ENCODE measurements at regions not wholly inside any gene's neighbourhood (a gene's known extent, or its start where the extent isn't known, plus 50 kb on each side); places are given as distances from the start of the nearest gene placed in this dataset.

DNA sequence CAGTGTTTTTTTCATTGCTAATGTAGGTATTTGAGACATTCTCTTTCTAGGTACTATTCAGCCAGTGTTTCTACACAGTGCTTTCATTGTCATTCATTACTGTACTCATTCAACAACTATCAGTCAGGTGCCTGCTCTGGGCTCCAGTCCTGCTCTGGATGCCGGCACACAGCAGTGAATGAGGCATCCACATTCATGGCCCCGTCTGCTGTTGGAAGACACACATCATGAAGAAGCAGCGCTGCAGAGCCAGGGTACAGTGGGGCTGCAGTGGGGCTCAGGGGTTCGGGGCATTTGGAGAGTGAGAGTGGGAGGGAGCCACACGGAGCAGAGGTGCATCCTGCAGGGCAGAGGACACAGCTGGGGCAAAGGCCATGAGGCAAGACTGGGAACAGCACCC lies 737.2 kb upstream of the RAB6C start:
- in situ Hi-C loops (cut with MboI; ENCODE audit: low sequenced_read_pairs), result no loop called here

GRCh38 chr2:129247751-129248150 lies 731.7 kb upstream of the RAB6C start:
- in situ Hi-C loops (cut with MboI; ENCODE audit: low sequenced_read_pairs), result no loop called here

DNA sequence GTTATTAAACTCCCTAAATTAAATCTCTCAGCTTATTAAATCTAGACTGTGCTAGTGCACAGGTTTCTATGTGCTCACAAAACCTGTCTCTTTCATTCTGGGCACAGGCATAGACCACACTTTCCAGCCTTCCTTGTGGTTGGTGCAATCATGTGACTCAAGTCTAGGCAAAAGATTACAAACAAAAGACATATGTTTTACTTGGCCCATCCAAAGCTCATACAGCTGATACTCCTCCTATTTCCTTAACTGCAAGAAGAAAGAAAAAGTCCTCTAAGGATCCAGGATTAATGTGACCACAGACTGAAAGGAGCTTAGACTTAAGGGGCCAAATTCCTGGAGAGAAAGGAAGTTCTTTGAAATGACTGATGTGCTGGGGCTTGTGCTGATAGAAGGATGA lies 731.3 kb upstream of the RAB6C start:
- in situ Hi-C loops (cut with MboI; ENCODE audit: low sequenced_read_pairs), result no loop called here

DNA sequence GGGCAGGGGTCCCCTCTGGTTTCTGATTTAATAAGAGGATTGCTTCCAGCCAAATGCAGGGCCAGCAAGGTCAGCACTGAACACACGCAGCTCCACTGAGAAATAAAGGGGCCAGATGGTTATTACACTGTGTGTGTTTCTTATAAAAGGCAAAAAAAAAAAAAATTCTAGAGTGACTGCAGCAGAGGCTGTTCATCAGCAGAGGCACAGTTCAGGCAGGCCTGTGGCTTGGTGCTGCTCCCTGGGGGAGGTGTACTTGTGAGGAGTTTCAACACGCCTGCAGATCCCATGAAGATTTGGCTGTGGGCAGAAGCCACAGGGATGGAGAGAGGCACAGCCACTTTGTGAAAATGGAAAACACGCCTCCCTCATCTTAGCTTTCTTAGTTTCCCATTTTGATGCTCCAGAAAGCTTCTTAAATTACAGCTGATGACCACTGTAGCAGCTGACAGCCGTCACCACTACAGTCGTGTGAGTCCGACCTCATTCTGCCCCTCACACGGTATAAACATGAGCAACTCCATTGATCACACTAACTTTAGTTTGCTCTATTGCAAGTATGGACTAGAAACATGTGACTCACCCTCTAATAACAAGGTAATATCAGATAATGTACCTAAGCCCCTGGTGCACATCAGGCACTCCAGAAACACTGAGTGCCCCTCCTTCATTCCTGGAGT lies 726.5 kb upstream of the RAB6C start:
- in situ Hi-C loops (cut with MboI; ENCODE audit: low sequenced_read_pairs), result no loop called here

DNA sequence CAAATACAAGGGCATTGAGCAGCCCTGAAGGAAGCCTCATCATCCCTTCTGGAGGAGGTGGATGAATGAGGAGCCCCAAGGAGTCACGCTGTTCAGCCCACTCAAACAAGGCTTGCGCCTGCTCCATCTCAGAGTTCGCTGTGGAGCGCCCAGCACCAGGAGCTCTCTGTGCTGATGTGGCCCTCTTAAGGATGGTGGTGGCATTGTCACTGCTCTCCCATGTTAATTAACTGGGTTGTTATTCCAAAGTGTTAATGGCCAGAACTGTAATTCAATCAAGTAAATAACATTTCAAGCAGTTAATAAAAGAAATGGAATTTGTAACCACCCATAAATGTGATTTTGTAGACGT lies 726.0 kb upstream of the RAB6C start:
- in situ Hi-C loops (cut with MboI; ENCODE audit: low sequenced_read_pairs), result no loop called here

GRCh38 chr2:129254718-129255117 lies 724.7 kb upstream of the RAB6C start:
- in situ Hi-C loops (cut with MboI; ENCODE audit: low sequenced_read_pairs), result no loop called here

- in situ Hi-C loops (cut with MboI; ENCODE audit: low sequenced_read_pairs), result no loop called here
Observed at GRCh38 chr2:129255610-129256313, 723.7 kb upstream of the RAB6C start.

GRCh38 chr2:129256642-129257041 lies 722.8 kb upstream of the RAB6C start:
- in situ Hi-C loops (cut with MboI; ENCODE audit: low sequenced_read_pairs), result no loop called here

DNA sequence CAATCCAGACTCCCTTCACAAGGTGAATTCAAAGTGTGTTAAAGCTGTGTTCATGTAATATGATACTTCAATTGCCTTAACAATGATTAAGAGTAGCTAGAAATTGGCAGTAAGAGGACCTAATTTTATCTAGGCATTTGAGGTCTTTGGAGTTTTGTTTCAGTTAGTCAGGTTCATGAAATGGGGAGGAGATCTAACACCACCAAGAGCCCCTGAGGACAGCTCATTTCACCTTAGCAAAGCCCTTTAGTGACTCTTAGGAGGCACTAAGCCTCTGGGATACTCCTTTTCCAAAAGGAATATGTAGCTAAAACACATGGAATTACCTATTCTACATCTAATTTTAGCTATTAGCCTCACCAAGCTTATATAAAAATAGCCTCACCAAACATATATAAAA lies 716.5 kb upstream of the RAB6C start:
- in situ Hi-C loops (cut with MboI; ENCODE audit: low sequenced_read_pairs), result no loop called here

- in situ Hi-C loops (cut with MboI; ENCODE audit: low sequenced_read_pairs), result no loop called here
Observed at GRCh38 chr2:129263939-129264338, 715.5 kb upstream of the RAB6C start.

DNA sequence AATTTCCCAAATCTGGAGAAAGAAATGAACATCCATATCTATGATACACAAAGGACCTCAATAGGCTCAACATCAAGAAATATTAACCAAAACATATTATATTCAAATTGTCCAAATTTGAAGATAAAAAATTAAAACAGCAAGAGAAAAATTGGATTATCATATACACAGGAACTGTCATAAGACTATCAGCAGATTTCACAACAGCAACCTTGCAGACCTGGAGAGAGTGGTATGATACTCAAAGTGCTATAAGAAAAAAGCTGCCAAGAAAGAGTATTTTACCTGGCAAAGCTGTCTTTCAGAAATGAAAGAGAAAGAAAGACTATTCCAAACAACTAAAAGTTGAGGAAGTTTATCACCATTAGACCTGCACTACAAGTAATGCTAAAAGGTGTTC lies 711.9 kb upstream of the RAB6C start:
- in situ Hi-C loops (cut with MboI; ENCODE audit: low sequenced_read_pairs), result no loop called here

- in situ Hi-C loops (cut with MboI; ENCODE audit: low sequenced_read_pairs), result no loop called here
Observed at GRCh38 chr2:129273266-129274037, 706.0 kb upstream of the RAB6C start.

GRCh38 chr2:129274038-129274415 lies 705.4 kb upstream of the RAB6C start:
- in situ Hi-C loops (cut with MboI; ENCODE audit: low sequenced_read_pairs), result no loop called here

DNA sequence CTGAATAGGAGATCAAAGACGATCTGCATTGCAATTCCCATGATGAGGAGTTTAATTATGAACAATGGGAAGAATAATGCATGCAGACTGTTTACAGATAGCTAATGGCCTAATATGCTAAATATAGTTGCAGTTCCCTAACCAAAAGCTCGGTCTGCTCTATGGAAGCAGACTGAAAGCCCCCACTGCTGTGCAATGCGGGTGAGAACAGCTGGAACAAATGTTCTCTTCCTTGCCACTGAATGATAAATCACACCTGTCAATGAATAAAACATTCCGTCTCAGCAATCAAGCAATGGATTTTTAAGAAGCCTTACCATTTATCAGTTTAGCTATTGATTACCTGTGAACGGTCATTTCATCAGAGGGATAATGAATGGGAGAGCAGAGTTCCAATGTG lies 704.5 kb upstream of the RAB6C start:
- in situ Hi-C loops (cut with MboI; ENCODE audit: low sequenced_read_pairs), result no loop called here

- in situ Hi-C loops (cut with MboI; ENCODE audit: low sequenced_read_pairs), result no loop called here
Observed at GRCh38 chr2:129275706-129276105, 703.8 kb upstream of the RAB6C start.

DNA sequence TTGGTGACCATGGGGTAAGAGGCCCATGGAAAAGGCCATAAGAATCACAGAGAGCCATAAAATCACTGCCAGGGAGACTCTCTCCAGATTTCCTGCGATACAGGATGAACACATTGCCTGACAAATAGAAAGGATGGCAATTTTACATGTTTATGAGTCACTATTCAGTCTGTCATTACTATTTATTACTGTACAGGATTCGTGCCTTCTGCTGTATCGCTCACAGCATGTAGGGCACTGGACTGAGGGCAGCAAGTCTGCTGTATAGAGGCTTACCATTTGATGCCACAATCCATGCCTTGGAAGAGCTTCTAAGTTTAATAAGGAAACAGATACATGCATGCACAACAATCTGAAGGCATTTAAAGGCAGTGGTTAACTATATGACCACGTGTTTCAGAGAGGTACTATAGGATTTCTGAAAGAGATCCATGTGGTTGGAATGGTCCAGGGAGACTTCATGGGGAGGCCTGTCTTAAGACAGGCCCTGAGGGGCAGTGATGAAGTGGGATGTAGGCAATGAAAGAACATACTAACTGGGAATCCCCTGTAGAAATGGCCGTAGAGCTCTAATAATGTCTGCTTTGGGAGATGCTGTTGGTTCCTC lies 702.4 kb upstream of the RAB6C start:
- in situ Hi-C loops (cut with MboI; ENCODE audit: low sequenced_read_pairs), result no loop called here

DNA sequence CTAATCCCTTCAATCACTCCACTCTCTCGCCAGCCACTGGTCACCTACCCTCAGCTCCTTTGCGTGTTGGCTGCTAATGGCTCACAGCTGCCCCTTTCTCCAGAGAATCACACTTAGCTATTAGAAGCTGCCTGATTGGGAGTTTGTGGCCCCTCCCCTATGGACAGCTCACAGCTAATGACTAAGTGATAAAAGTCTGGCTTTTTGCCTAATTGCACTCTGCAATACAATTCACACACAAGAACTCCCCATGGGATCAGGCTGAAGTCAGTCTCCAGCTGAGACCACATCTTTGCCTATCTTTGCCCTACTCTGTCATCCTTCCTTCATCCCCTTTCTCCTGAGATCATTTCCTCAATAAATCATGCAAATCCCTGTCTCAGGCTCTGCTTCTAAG lies 701.9 kb upstream of the RAB6C start:
- in situ Hi-C loops (cut with MboI; ENCODE audit: low sequenced_read_pairs), result no loop called here

DNA sequence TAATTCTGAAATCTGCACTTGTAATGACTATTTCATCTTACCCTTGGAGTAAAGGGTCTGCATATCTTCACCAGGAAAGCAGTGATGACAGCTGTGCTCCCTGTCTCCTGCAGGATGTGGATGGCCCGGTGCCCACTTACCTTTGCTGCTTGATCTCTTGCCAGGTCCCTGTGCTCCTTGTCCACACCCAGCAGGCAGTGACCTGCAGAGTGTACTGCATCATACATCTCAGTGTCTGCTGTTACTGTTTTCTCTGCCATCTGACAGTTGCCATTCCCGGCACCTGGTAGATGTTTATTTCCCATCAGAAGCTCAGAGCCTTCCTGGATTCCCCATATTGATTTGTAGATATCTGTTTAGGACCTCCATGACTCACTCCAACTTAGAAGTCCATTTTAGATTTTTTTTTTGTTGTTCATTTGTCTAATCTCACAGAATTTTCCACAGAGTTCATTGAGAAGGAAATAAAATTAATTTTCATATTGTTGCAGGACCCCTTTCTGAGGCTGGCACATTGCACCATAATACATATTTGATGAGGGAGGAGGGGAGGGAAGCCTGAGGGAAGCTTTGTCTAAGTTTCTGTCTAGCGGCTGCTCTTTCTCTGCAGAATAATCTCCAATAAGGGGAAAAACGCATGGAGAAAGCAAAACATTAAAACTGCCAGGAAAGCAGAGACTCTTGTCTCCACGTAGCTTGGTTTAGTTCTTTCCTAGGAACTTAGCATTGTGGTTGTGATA lies 697.5 kb upstream of the RAB6C start:
- in situ Hi-C loops (cut with MboI; ENCODE audit: low sequenced_read_pairs), result no loop called here

DNA sequence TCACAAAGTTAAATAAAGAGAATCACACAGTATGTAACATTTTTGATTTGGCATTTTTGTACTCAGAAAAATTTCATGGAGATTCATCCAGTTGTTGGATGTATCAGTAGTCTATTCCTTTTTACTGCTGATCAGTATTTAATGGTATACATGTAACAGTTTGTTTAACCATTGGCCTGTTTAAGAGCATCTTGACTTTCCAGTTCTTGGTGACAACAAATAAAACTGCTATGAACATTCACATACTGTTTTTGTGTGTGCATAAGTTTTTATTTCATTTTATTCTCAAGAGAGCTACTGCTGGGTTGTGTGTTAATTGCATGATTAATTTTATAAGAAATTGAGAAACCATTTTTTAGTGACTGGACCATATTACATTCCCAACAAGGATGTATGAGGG lies 694.5 kb upstream of the RAB6C start:
- in situ Hi-C loops (cut with MboI; ENCODE audit: low sequenced_read_pairs), result no loop called here

DNA sequence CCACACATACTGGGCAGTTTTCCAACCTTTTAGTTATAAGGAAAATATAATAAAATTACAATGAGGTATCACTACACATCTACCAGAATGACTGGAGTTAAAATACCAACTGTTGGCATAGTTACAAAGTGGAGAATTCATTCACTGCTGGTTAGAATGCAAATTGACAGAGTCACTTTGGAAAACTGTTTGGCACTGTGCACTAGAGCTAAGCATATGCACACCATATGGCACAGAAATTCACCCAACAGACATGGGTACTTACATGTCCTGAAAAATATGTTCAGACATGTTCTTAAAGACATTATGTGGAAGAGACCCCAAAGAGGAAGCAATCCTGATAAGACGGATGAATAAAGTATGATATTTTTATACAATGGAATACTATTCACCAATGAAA lies 686.1 kb upstream of the RAB6C start:
- in situ Hi-C loops (cut with MboI; ENCODE audit: low sequenced_read_pairs), result no loop called here

- in situ Hi-C loops (cut with MboI; ENCODE audit: low sequenced_read_pairs), result no loop called here
Observed at GRCh38 chr2:129296396-129296795, 683.1 kb upstream of the RAB6C start.

Measured in HL-60/S4 (cell line).